ENCODE measurements at regions not wholly inside any gene's neighbourhood (a gene's known extent, or its start where the extent isn't known, plus 50 kb on each side); places are given as distances from the start of the nearest gene placed in this dataset.
"Not testable (repeated sequence)": the region's sequence is repeated elsewhere in the genome, so short reads cannot be mapped to it uniquely, and the experiment has no call there.

DNA sequence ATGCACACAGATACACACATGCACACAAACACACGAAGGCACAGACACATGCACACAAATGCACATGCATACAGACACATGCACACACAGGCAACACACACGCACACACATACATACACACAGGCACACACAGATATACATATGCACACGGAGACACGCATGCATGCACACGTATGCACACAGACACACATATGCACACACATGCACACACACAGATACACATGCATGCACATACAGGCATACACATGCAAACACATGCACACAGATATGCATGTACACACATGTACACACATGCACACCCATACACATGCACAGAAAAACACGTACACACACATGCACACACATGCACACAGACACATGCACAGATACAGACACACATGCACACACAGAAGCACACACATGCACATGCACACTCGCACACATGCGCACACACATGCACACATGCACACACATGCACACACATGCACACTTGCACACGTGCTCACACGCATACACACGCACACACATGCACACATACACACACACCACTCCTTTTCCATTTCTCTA is 70.8 kb upstream of the ALDH3B2 start:
- DNase-seq (no peak), ATAC-seq (no peak)
- Mint-ChIP-seq H3K36me3 (ENCODE audit: insufficient read depth) (no peaks in the 10 kb centered on the region), H3K4me3 (no peak overlapping the region), H3K27me3 (ENCODE audit: low read depth) (peaks cover 11% of the 10 kb centered on the region), H3K4me1 (ENCODE audit: low read depth) (no peaks in the 10 kb centered on the region), H3K9me3 (no peaks in the 10 kb centered on the region)

DNA sequence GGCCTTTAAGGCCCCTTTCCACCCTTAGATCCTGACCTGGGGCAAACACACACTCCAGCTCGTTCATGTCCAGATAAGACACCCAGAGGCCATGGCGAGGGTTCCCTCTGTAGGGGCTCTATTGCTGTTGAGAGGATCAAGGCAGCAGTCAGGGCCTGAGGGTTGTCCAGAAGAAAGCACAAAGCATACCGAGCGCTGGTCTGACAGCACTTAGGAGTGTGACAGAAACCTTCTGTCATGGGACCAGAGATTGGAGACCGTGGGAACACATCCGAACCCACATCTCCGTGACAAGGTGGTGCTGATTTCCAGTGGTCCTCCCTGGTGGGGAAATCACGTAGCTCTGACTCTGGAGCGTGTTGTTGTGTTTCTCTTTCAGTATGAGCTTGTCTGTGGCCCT is 69.8 kb upstream of the ALDH3B2 start:
- not testable (repeated sequence) for H3K4me3 Mint-ChIP-seq; H3K9me3 Mint-ChIP-seq; H3K27me3 Mint-ChIP-seq (ENCODE audit: low read depth); H3K4me1 Mint-ChIP-seq (ENCODE audit: low read depth); DNase-seq; H3K36me3 Mint-ChIP-seq (ENCODE audit: insufficient read depth); ATAC-seq

DNA sequence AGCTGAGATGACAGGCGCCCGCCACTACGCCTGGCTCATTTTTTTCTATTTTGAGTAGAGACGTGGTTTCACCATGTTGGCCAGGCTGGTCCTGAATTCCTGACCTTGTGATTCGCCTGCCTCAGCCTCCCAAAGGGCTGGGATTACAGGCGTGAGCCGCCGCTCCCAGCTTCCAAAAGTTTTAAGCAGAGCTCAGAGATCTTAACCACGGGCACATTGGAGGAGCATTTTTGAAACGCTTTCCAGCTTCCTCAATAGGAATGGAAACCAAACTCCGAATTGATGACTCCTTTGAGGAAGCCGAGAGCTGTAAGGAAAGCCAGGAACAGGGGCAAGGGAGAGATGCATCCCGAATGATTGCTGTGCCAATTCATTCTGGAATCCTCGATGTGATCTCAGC is 63.8 kb upstream of the ALDH3B2 start:
- H3K4me1 Mint-ChIP-seq (ENCODE audit: low read depth); DNase-seq; H3K9me3 Mint-ChIP-seq; H3K4me3 Mint-ChIP-seq; H3K36me3 Mint-ChIP-seq (ENCODE audit: insufficient read depth); ATAC-seq: not testable (repeated sequence)
- peaks cover 22% of the 10 kb centered on the region for H3K27me3 Mint-ChIP-seq (ENCODE audit: low read depth)

DNA sequence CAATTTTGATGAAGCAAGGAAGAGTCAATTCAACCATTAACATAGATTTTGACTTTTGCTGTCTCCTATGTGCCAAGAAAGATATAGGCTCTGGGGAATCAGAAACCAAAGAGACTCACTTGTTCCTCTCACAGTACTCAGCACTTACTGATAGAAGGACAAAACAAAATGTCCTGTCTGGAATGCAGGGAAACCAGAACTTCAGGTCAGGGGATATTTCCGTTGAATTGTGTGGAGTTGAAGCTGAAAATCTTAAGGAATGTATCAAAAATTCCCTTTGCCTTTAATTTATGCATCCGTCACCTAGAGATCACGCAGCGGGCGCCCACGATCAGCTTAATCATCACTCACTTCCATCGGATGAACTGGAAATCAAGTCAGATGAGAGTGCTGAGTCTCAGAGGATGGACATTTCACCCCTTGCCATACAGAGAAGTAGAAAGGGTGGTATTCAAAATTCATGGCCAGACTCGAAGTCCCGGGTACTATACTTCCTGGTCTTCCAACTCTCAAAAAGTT is 63.2 kb upstream of the ALDH3B2 start:
- DNase-seq; ATAC-seq; H3K9me3 Mint-ChIP-seq; H3K4me3 Mint-ChIP-seq; H3K36me3 Mint-ChIP-seq (ENCODE audit: insufficient read depth); H3K4me1 Mint-ChIP-seq (ENCODE audit: low read depth): not testable (repeated sequence)
- H3K27me3 Mint-ChIP-seq (ENCODE audit: low read depth) = peaks cover 23% of the 10 kb centered on the region

DNA sequence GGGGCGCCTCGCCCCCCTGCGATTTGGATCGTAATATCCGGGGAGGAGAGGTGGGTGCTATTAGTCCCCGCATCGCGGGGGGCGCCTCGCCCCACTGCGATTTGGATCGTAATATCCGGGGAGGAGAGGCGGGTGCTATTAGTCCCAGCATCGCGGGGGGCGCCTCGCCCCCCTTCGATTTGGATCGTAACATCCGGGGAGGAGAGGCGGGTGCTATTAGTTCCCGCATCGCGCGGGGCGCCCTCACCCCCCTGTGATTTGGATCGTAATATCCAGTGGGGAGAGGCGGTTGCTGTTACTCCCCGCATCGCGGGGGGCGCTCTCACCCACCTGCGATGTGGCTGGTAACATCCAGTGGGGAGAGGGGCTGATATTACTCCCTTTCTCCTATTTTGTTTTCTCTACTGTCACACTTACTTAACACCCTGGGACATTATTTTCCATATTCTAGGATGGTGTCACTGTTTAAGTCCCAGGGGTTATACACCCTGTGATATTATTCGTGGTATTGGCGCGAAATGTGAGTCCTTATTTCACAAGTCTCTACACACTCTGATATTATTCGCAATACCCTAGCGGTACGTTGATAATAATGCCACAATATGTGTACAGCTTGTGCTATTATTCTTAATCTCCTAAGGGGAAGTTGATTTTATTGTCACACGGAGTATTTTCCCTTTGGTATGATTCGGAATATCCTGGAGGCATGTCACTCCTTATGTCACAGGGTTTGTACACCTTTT is 57.8 kb upstream of the ALDH3B2 start:
- ATAC-seq (peak; percentile 89 to 98), DNase-seq (peak; percentile 12)
- no peaks in the 10 kb centered on the region for H3K9me3 Mint-ChIP-seq
- H3K4me3 Mint-ChIP-seq = peak overlapping the region; percentile 68
- no peaks in the 10 kb centered on the region for H3K36me3 Mint-ChIP-seq (ENCODE audit: insufficient read depth)
- peaks cover 9% of the 10 kb centered on the region for H3K4me1 Mint-ChIP-seq (ENCODE audit: low read depth)
- peaks cover 29% of the 10 kb centered on the region for H3K27me3 Mint-ChIP-seq (ENCODE audit: low read depth)

DNA sequence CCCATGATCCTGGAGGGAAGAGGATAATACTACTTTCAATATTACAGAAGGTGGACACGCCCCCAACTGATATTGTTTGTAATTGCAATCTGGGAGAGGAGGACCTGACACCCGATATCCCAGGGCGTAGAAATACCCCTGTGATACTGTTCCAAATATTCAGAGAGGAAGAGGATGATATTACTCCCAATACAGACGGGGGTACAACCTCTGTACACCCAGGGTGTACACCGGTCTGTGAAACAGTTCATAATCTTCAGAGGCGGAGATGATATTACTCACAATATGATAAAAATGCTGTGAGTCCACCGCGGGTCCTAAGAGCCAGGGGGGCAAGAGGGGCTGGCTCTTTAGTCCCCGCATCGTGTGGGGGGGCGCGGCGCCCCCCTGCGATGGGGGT is 57.2 kb upstream of the ALDH3B2 start:
- DNase-seq (no peak), ATAC-seq (peak in 1 of 2 donors; percentile 10)
- H3K9me3 Mint-ChIP-seq = no peaks in the 10 kb centered on the region
- H3K4me1 Mint-ChIP-seq (ENCODE audit: low read depth) = peaks cover 13% of the 10 kb centered on the region
- peak overlapping the region; percentile 68 for H3K4me3 Mint-ChIP-seq
- no peaks in the 10 kb centered on the region for H3K36me3 Mint-ChIP-seq (ENCODE audit: insufficient read depth)
- H3K27me3 Mint-ChIP-seq (ENCODE audit: low read depth) = peaks cover 29% of the 10 kb centered on the region

DNA sequence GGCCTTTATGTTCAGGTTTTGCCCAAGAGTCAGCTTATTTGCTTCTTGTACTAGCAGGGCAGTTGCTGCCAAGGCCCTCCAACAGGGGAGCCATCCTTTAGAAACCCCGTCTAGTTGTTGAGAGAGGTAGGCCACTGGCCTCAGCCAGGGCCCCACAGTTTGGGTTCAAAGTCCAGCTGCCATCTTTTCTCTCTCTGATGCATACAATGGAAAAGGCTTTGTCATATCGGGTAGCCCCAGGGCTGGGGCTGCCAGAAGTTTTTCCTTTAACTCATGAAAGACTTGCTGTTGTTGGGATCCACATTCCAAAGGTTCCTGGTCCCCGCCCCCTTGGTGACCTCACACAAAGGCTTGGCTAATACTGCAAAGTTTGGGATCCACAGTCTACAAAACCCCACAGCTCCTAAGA is 53.7 kb upstream of the ALDH3B2 start:
- not testable (repeated sequence) for H3K9me3 Mint-ChIP-seq; H3K36me3 Mint-ChIP-seq (ENCODE audit: insufficient read depth); H3K4me3 Mint-ChIP-seq; DNase-seq; ATAC-seq
- Mint-ChIP-seq H3K4me1 (ENCODE audit: low read depth) (peaks cover 13% of the 10 kb centered on the region), H3K27me3 (ENCODE audit: low read depth) (peaks cover 17% of the 10 kb centered on the region)

DNA sequence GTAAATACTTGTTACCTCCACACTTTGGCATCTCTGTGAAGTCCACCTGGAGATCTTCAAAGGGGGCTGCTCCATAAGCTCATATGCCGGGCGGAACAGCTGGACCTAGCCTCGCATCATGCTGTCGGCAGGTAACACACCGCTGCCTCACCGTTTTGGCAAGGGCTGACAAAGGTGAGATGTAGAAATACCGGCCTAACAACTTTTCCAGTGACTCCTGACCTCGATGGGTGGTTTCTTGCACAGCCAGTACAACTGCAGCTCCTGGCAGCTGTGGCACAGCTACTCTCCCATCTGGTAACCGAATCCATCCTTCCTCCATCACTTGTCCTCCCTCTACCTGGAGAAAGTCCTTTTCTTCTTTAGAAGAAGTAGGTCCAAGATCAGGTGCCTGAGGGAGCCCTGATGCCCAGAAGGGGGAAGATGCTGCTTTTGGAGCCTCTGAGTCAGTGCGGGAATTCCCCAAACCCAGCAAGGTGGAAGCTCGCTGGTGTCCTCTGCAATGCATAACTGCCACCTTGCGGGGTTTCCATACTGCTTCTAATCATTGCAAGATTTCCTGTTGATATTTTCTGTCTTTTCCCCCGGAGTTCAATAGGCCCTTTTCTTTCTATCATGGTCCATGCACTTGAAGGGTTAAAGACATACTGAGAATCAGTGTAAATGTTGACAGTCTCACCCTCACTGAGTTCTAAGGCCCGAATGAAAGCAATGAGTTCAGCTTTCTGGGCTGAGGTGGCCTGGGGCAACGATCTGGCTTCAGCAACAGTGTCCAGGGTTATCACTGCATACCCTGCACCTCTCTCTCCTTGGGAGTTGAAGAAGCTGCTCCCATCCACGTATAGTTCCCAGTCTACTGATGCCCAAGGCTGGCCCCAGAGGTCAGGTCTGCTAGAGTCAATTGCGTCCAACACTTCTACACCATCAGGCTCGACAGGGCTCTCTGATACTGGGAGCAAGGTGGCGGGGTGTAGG is 52.9 kb upstream of the ALDH3B2 start:
- peaks cover 13% of the 10 kb centered on the region for H3K27me3 Mint-ChIP-seq (ENCODE audit: low read depth)
- H3K4me1 Mint-ChIP-seq (ENCODE audit: low read depth) = peaks cover 13% of the 10 kb centered on the region
- H3K9me3 Mint-ChIP-seq; ATAC-seq; H3K36me3 Mint-ChIP-seq (ENCODE audit: insufficient read depth); H3K4me3 Mint-ChIP-seq: not testable (repeated sequence)
- peak; percentile 36 for DNase-seq

Data from activated T-cell treated with anti-CD3 and anti-CD28 coated beads, Interleukin-2, amount 50 U/mL, for 4 hours (primary cell).